Fibroblast of mammary gland (primary cell): ENCODE measurements at regions not wholly inside any gene's neighbourhood (a gene's known extent, or its start where the extent isn't known, plus 50 kb on each side); places are given as distances from the start of the nearest gene placed in this dataset.

Experiments used
- DNase-seq: peaks from one replicate; pipeline ENCODE4 v3.0.0-alpha.2; 2010; ENCODE audit warnings: low read depth
- H3K4me3 ChIP-seq: 2 replicates; pipeline ENCODE4 v1.5.1; 2011; ENCODE audit warnings: low read depth, mild to moderate bottlenecking, low read length, moderate library complexity; ENCODE audit not compliant: control insufficient read depth
- CTCF ChIP-seq: conservative IDR thresholded peaks from 2 replicates; pipeline ENCODE4 v1.5.1; 2011; ENCODE audit warnings: low read depth, low read length, inconsistent platforms; ENCODE audit not compliant: control insufficient read depth, insufficient read depth

- H3K4me3 ChIP-seq, result no peak overlapping the region
- DNase-seq, result no peak
- TF ChIP-seq CTCF, result no peak
Measured at GRCh38 chr1:229025576-229025975, 245.3 kb upstream of the RAB4A start.

GRCh38 chr1:229027158-229027557 lies 243.8 kb upstream of the RAB4A start:
- TF ChIP-seq CTCF, result no peak

GRCh38 chr1:229027622-229028182 lies 243.2 kb upstream of the RAB4A start:
- peak; percentile 82 for DNase-seq
- H3K4me3 ChIP-seq, result no peak overlapping the region

More at GRCh38 chr1:229027158-229027557, 243.8 kb upstream of the RAB4A start:
- DNase-seq, result no peak
- H3K4me3 ChIP-seq, result no peak overlapping the region

GRCh38 chr1:229028544-229028943 lies 242.4 kb upstream of the RAB4A start:
- no peak overlapping the region for H3K4me3 ChIP-seq
- DNase-seq, result no peak
- TF ChIP-seq CTCF, result no peak

More at GRCh38 chr1:229027622-229028182, 243.2 kb upstream of the RAB4A start:
- no peak for TF ChIP-seq CTCF

- H3K4me3 ChIP-seq, result no peak overlapping the region
- DNase-seq, result peak; percentile 7
- TF ChIP-seq CTCF, result no peak
Measured at GRCh38 chr1:229028987-229029878, 241.7 kb upstream of the RAB4A start.

GRCh38 chr1:229029879-229030235 lies 241.1 kb upstream of the RAB4A start:
- no peak overlapping the region for H3K4me3 ChIP-seq
- no peak for DNase-seq
- no peak for TF ChIP-seq CTCF
